ENCODE measurements at regions not wholly inside any gene's neighbourhood (a gene's known extent, or its start where the extent isn't known, plus 50 kb on each side); places are given as distances from the start of the nearest gene placed in this dataset.
A peak's percentile ranks its signal among the peaks of the same experiment; 100 is the strongest.
"Not testable (repeated sequence)": the region's sequence is repeated elsewhere in the genome, so short reads cannot be mapped to it uniquely, and the experiment has no call there.

- no peak for TF ChIP-seq CTCF (IDR thresholded peaks at IDR 0.05; ENCODE audit: unreplicated experiment in 3 of 3)
- H3K9me3 Mint-ChIP-seq: no peaks in the 10 kb centered on the region
- no peak overlapping the region for H3K4me3 Mint-ChIP-seq
- H3K36me3 Mint-ChIP-seq (ENCODE audit: low read depth): no peaks in the 10 kb centered on the region
- H3K4me1 Mint-ChIP-seq: peaks cover 13% of the 10 kb centered on the region
- peak overlapping the region in 2 of 3 experiments; percentile 54 to 67 for H3K27ac Mint-ChIP-seq
- peaks cover 9% of the 10 kb centered on the region for H3K27me3 Mint-ChIP-seq (ENCODE audit: low read depth)
Measured at GRCh38 chr14:101254805-101255764, 306.2 kb upstream of the DIO3 start.

- no peaks in the 10 kb centered on the region for H3K9me3 Mint-ChIP-seq
- no peaks in the 10 kb centered on the region for H3K36me3 Mint-ChIP-seq (ENCODE audit: low read depth)
- H3K4me1 Mint-ChIP-seq: peaks cover 13% of the 10 kb centered on the region
- TF ChIP-seq CTCF (IDR thresholded peaks at IDR 0.05; ENCODE audit: unreplicated experiment in 3 of 3): no peak
- H3K27me3 Mint-ChIP-seq (ENCODE audit: low read depth): peaks cover 9% of the 10 kb centered on the region
- H3K27ac Mint-ChIP-seq: peak overlapping the region in 1 of 3 experiments; percentile 54
- no peak overlapping the region for H3K4me3 Mint-ChIP-seq
Measured at GRCh38 chr14:101255765-101256125, 305.6 kb upstream of the DIO3 start.

- no peak overlapping the region for H3K27ac Mint-ChIP-seq
- no peak for TF ChIP-seq CTCF (IDR thresholded peaks at IDR 0.05; ENCODE audit: unreplicated experiment in 3 of 3)
- H3K4me3 Mint-ChIP-seq: no peak overlapping the region
- H3K9me3 Mint-ChIP-seq: no peaks in the 10 kb centered on the region
- no peaks in the 10 kb centered on the region for H3K36me3 Mint-ChIP-seq (ENCODE audit: low read depth)
- peaks cover 9% of the 10 kb centered on the region for H3K27me3 Mint-ChIP-seq (ENCODE audit: low read depth)
- H3K4me1 Mint-ChIP-seq: peaks cover 13% of the 10 kb centered on the region
Measured at GRCh38 chr14:101256266-101256665, 305.0 kb upstream of the DIO3 start.

- Mint-ChIP-seq H3K27me3 (ENCODE audit: low read depth) (peaks cover 7% of the 10 kb centered on the region), H3K9me3 (no peaks in the 10 kb centered on the region), H3K4me1 (peaks cover 13% of the 10 kb centered on the region), H3K4me3 (no peak overlapping the region), H3K36me3 (ENCODE audit: low read depth) (no peaks in the 10 kb centered on the region), H3K27ac (no peak overlapping the region)
- TF ChIP-seq CTCF (IDR thresholded peaks at IDR 0.05; ENCODE audit: unreplicated experiment in 3 of 3): no peak
Measured at GRCh38 chr14:101257551-101257950, 303.7 kb upstream of the DIO3 start.

- Mint-ChIP-seq H3K27ac (no peak overlapping the region), H3K9me3 (peaks cover 6% of the 10 kb centered on the region), H3K27me3 (ENCODE audit: low read depth) (peaks cover 5% of the 10 kb centered on the region), H3K36me3 (ENCODE audit: low read depth) (no peaks in the 10 kb centered on the region), H3K4me1 (peaks cover 7% of the 10 kb centered on the region), H3K4me3 (no peak overlapping the region)
- no peak for TF ChIP-seq CTCF (IDR thresholded peaks at IDR 0.05; ENCODE audit: unreplicated experiment in 3 of 3)
Measured at GRCh38 chr14:101259748-101260147, 301.5 kb upstream of the DIO3 start.

GRCh38 chr14:101266441-101266840 lies 294.9 kb upstream of the DIO3 start:
- H3K27me3 Mint-ChIP-seq (ENCODE audit: low read depth); H3K27ac Mint-ChIP-seq; H3K4me1 Mint-ChIP-seq; H3K36me3 Mint-ChIP-seq (ENCODE audit: low read depth); H3K9me3 Mint-ChIP-seq; H3K4me3 Mint-ChIP-seq: not testable (repeated sequence)

Data from nephron (organoid).